ENCODE measurements at regions not wholly inside any gene's neighbourhood (a gene's known extent, or its start where the extent isn't known, plus 50 kb on each side); places are given as distances from the start of the nearest gene placed in this dataset.

DNA sequence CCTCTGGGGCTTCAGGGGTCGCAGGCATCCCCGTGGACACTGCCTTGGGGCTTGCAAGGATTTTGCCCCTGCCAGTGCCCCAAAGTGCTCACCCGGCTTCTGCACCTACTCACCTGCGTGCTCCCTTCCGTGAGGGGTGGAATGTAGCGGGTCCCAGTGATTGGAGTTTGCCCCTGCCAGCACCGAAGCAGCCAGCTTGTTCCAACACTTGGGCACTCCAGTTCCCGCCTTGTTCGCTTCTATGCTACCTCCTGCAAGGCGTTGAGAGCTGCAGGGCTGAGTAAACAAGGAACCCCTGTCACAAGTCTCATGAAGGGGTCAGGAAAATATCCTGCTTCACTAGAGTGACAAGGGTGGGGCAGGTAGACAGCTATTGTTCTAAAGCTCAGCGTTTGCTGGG, 631.5 kb downstream of the EPHA4 start:
- H2AFZ ChIP-seq (ENCODE audit: low read depth, low read length), result no peak overlapping the region
- no peak overlapping the region for H3K4me3 ChIP-seq (ENCODE audit: low read length)
- H3K9ac ChIP-seq (ENCODE audit: low read length), result no peak overlapping the region
- H3K79me2 ChIP-seq (replicated peaks; ENCODE audit: insufficient read depth, low read length), result no peaks in the 10 kb centered on the region
- H3K9me3 ChIP-seq (ENCODE audit: low read length), result peaks cover 3% of the 10 kb centered on the region
- TF ChIP-seq, protein P1, sequence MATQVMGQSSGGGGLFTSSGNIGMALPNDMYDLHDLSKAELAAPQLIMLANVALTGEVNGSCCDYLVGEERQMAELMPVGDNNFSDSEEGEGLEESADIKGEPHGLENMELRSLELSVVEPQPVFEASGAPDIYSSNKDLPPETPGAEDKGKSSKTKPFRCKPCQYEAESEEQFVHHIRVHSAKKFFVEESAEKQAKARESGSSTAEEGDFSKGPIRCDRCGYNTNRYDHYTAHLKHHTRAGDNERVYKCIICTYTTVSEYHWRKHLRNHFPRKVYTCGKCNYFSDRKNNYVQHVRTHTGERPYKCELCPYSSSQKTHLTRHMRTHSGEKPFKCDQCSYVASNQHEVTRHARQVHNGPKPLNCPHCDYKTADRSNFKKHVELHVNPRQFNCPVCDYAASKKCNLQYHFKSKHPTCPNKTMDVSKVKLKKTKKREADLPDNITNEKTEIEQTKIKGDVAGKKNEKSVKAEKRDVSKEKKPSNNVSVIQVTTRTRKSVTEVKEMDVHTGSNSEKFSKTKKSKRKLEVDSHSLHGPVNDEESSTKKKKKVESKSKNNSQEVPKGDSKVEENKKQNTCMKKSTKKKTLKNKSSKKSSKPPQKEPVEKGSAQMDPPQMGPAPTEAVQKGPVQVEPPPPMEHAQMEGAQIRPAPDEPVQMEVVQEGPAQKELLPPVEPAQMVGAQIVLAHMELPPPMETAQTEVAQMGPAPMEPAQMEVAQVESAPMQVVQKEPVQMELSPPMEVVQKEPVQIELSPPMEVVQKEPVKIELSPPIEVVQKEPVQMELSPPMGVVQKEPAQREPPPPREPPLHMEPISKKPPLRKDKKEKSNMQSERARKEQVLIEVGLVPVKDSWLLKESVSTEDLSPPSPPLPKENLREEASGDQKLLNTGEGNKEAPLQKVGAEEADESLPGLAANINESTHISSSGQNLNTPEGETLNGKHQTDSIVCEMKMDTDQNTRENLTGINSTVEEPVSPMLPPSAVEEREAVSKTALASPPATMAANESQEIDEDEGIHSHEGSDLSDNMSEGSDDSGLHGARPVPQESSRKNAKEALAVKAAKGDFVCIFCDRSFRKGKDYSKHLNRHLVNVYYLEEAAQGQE (IDR thresholded peaks at IDR 0.05; ENCODE audit: borderline replicate concordance), result no peak
- TF ChIP-seq, protein P2, sequence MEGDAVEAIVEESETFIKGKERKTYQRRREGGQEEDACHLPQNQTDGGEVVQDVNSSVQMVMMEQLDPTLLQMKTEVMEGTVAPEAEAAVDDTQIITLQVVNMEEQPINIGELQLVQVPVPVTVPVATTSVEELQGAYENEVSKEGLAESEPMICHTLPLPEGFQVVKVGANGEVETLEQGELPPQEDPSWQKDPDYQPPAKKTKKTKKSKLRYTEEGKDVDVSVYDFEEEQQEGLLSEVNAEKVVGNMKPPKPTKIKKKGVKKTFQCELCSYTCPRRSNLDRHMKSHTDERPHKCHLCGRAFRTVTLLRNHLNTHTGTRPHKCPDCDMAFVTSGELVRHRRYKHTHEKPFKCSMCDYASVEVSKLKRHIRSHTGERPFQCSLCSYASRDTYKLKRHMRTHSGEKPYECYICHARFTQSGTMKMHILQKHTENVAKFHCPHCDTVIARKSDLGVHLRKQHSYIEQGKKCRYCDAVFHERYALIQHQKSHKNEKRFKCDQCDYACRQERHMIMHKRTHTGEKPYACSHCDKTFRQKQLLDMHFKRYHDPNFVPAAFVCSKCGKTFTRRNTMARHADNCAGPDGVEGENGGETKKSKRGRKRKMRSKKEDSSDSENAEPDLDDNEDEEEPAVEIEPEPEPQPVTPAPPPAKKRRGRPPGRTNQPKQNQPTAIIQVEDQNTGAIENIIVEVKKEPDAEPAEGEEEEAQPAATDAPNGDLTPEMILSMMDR (IDR thresholded peaks at IDR 0.05; ENCODE audit: poor library complexity, severe bottlenecking), result no peak
- TF ChIP-seq EZH2 (IDR thresholded peaks at IDR 0.05; ENCODE audit: borderline replicate concordance, insufficient read depth, low read length, poor library complexity, severe bottlenecking) (no peak), EP300 (conservative IDR thresholded peaks at IDR 0.05; ENCODE audit: poor library complexity, severe bottlenecking) (no peak)
- no peaks in the 10 kb centered on the region for H3K36me3 ChIP-seq (ENCODE audit: insufficient read depth, low read length)
- H3K4me2 ChIP-seq (ENCODE audit: low read length), result no peak overlapping the region
- no peaks in the 10 kb centered on the region for H3K9me2 ChIP-seq (ENCODE audit: insufficient read depth, low read length)
- no peaks in the 10 kb centered on the region for H3K27me3 ChIP-seq (ENCODE audit: insufficient read depth, low read depth, low read length)
- no peak overlapping the region for H3K27ac ChIP-seq (ENCODE audit: low read length)
- no peaks in the 10 kb centered on the region for H4K20me1 ChIP-seq (ENCODE audit: insufficient read depth)
- H3F3A ChIP-seq (ENCODE audit: insufficient read depth, low read length, poor library complexity, severe bottlenecking), result no peaks in the 10 kb centered on the region

DNA sequence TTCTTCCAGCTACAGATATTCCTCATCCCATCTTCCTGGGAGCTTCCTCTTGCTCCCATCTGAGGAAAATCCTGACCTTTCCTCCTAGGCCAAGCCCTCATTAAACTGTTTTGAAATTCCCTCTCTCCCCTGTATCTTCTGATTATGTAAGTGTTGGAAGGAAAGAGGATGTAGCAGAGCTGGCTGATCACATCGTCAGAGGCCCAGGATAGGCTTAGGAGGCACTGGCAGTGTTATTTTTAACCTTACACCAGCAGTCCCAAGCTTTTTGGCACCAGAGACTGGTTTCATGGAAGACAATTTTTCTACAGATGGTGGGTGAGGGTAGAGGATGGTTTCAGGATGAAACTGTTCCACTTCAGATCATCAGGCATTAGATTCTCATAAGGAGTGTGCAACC, 630.4 kb downstream of the EPHA4 start:
- no peak overlapping the region for H3K27ac ChIP-seq (ENCODE audit: low read length)
- TF ChIP-seq EZH2 (IDR thresholded peaks at IDR 0.05; ENCODE audit: borderline replicate concordance, insufficient read depth, low read length, poor library complexity, severe bottlenecking), result no peak
- TF ChIP-seq EP300 (conservative IDR thresholded peaks at IDR 0.05; ENCODE audit: poor library complexity, severe bottlenecking), result no peak
- TF ChIP-seq MXI1 (conservative IDR thresholded peaks at IDR 0.05; ENCODE audit: poor library complexity, severe bottlenecking), result no peak
- H3K4me3 ChIP-seq (ENCODE audit: low read length), result no peak overlapping the region
- H3K9me3 ChIP-seq (ENCODE audit: low read length), result peaks cover 3% of the 10 kb centered on the region
- H2AFZ ChIP-seq (ENCODE audit: low read depth, low read length), result no peak overlapping the region
- H4K20me1 ChIP-seq (ENCODE audit: insufficient read depth), result no peaks in the 10 kb centered on the region
- no peak overlapping the region for H3K4me2 ChIP-seq (ENCODE audit: low read length)
- H3F3A ChIP-seq (ENCODE audit: insufficient read depth, low read length, poor library complexity, severe bottlenecking), result no peaks in the 10 kb centered on the region
- H3K36me3 ChIP-seq (ENCODE audit: insufficient read depth, low read length), result no peaks in the 10 kb centered on the region
- H3K9me2 ChIP-seq (ENCODE audit: insufficient read depth, low read length), result no peaks in the 10 kb centered on the region
- H3K79me2 ChIP-seq (replicated peaks; ENCODE audit: insufficient read depth, low read length), result no peaks in the 10 kb centered on the region
- no peaks in the 10 kb centered on the region for H3K27me3 ChIP-seq (ENCODE audit: insufficient read depth, low read depth, low read length)
- no peak overlapping the region for H3K9ac ChIP-seq (ENCODE audit: low read length)

DNA sequence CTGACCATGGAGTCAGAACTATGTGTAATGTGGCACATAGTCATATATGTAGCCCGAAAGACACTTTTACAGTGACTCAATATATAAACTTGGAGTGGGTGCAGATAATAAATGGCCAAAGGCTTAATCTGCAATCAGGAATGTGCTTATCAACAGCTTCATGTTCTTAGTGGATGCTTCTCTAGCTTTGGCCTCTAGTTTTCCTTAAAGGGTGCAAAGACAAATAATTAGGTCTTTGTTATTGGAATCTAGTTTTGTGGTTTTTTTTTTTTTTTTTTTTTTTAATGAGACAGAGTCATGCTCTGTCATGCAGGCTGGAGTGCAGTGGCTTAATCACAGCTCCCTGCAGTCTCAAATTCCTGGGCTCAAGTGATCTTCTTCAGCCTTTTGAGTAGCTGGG, 625.6 kb downstream of the EPHA4 start:
- no peak overlapping the region for H3K4me2 ChIP-seq (ENCODE audit: low read length)
- H3K9me3 ChIP-seq (ENCODE audit: low read length), result peaks cover under 1% of the 10 kb centered on the region
- no peaks in the 10 kb centered on the region for H3K36me3 ChIP-seq (ENCODE audit: insufficient read depth, low read length)
- H3K27me3 ChIP-seq (ENCODE audit: insufficient read depth, low read depth, low read length), result no peaks in the 10 kb centered on the region
- H3K9ac ChIP-seq (ENCODE audit: low read length), result no peak overlapping the region
- H2AFZ ChIP-seq (ENCODE audit: low read depth, low read length), result no peak overlapping the region
- no peak overlapping the region for H3K4me3 ChIP-seq (ENCODE audit: low read length)
- TF ChIP-seq RAD21 (conservative IDR thresholded peaks at IDR 0.05) (no peak), EZH2 (IDR thresholded peaks at IDR 0.05; ENCODE audit: borderline replicate concordance, insufficient read depth, low read length, poor library complexity, severe bottlenecking) (no peak), TAF1 (IDR thresholded peaks at IDR 0.05; ENCODE audit: low read depth) (no peak), SMC3 (conservative IDR thresholded peaks at IDR 0.05; ENCODE audit: poor library complexity) (no peak), EP300 (conservative IDR thresholded peaks at IDR 0.05; ENCODE audit: poor library complexity, severe bottlenecking) (no peak), MXI1 (conservative IDR thresholded peaks at IDR 0.05; ENCODE audit: poor library complexity, severe bottlenecking) (no peak), POLR2AphosphoS5 (IDR thresholded peaks at IDR 0.05) (no peak)
- TF ChIP-seq, protein P1 (IDR thresholded peaks at IDR 0.05; ENCODE audit: borderline replicate concordance), result no peak
- TF ChIP-seq, protein P2 (IDR thresholded peaks at IDR 0.05; ENCODE audit: poor library complexity, severe bottlenecking), result no peak
- no peaks in the 10 kb centered on the region for H3F3A ChIP-seq (ENCODE audit: insufficient read depth, low read length, poor library complexity, severe bottlenecking)
- no peaks in the 10 kb centered on the region for H3K79me2 ChIP-seq (replicated peaks; ENCODE audit: insufficient read depth, low read length)
- no peak overlapping the region for H3K27ac ChIP-seq (ENCODE audit: low read length)
- H4K20me1 ChIP-seq (ENCODE audit: insufficient read depth), result no peaks in the 10 kb centered on the region
- H3K9me2 ChIP-seq (ENCODE audit: insufficient read depth, low read length), result no peaks in the 10 kb centered on the region
